T47D (cell line): ENCODE measurements at regions not wholly inside any gene's neighbourhood (a gene's known extent, or its start where the extent isn't known, plus 50 kb on each side); places are given as distances from the start of the nearest gene placed in this dataset.
"Not testable (repeated sequence)": the region's sequence is repeated elsewhere in the genome, so short reads cannot be mapped to it uniquely, and the experiment has no call there.

Experiments
- DNase-seq, 2 experiments: peaks; one replicate each; pipeline versions ENCODE4 v3.0.0 to v3.0.0-alpha.2; 2011 to 2012; ENCODE audit warnings: low read depth in 1 of 2, low spot score in 1 of 2
- JUND ChIP-seq: IDR thresholded peaks from 2 replicates; pipeline ENCODE4 v1.6.1; 2012; ENCODE audit warnings: low read depth
- in situ Hi-C: cut with HindIII; loops from 2 replicates; pipeline ENCODE4 v1.10.0; 2016; ENCODE audit warnings: low sequenced_read_pairs, low pct_unique_long_range_greater_than_20kb

GRCh38 chr12:58408516-58408915, 467.1 kb downstream of the ATP23 start:
- DNase-seq: no peak
- in situ Hi-C loops: no loop called here
- no peak for TF ChIP-seq JUND

- no peak for DNase-seq
- in situ Hi-C loops: no loop called here
- TF ChIP-seq JUND: no peak
Measured at GRCh38 chr12:58412461-58413060, 471.2 kb downstream of the ATP23 start.

DNA sequence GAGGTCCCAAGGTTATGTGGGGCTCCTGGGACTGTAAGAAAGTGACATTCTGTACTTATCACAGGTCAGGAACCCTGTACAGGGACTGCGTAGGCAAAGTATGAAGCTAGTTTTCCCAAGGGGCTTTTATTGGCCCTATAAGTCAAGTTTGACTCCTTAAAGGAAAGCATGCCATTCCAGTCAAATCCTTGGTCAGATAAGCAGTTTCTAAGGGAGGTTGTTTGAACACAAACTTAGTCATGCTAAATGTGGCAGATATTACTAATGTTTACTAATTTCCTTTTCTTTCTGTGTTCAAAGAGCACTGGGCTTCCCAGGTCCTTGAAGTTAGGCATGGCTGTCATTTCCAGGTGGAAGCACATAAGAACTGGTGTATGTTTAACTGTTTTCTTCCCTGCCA, 472.4 kb downstream of the ATP23 start:
- DNase-seq: no peak
- in situ Hi-C loops: no loop called here
- no peak for TF ChIP-seq JUND

- DNase-seq: no peak
- in situ Hi-C loops: no loop called here
- TF ChIP-seq JUND: no peak
Measured at GRCh38 chr12:58414398-58414871, 473.1 kb downstream of the ATP23 start.

DNA sequence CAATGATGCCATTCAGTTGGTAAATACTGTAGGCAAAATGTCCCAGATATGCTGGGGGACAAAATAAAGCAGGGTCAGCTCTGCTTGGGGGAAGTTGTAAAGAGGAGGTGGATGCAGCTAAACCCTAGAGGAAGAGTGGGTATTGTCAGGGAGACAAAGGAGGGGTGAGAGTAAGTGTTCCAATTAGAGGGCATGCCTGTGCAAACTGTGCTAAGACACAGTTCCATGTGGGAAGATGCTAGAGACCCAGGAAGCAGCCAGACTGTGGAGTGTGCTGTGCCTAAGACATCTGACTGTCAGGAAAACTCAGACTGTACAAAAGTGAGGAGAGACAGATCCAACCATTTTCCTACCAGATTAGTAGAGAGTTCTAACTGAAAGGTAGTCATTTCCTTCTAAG, 474.3 kb downstream of the ATP23 start:
- in situ Hi-C loops: no loop called here
- TF ChIP-seq JUND: no peak
- DNase-seq: no peak

- no peak for TF ChIP-seq JUND
- in situ Hi-C loops: no loop called here
- DNase-seq: no peak
Measured at GRCh38 chr12:58416236-58416635, 474.9 kb downstream of the ATP23 start.

- no peak for DNase-seq
- TF ChIP-seq JUND: no peak
- in situ Hi-C loops: no loop called here
Measured at GRCh38 chr12:58419196-58419760, 477.9 kb downstream of the ATP23 start.

GRCh38 chr12:58419905-58420304, 478.5 kb downstream of the ATP23 start:
- no peak for TF ChIP-seq JUND
- DNase-seq: no peak
- in situ Hi-C loops: no loop called here

- TF ChIP-seq JUND: no peak
- no peak for DNase-seq
- in situ Hi-C loops: no loop called here
Measured at GRCh38 chr12:58420503-58420902, 479.1 kb downstream of the ATP23 start.

GRCh38 chr12:58421990-58422389, 480.6 kb downstream of the ATP23 start:
- no peak for DNase-seq
- no peak for TF ChIP-seq JUND
- in situ Hi-C loops: no loop called here

DNA sequence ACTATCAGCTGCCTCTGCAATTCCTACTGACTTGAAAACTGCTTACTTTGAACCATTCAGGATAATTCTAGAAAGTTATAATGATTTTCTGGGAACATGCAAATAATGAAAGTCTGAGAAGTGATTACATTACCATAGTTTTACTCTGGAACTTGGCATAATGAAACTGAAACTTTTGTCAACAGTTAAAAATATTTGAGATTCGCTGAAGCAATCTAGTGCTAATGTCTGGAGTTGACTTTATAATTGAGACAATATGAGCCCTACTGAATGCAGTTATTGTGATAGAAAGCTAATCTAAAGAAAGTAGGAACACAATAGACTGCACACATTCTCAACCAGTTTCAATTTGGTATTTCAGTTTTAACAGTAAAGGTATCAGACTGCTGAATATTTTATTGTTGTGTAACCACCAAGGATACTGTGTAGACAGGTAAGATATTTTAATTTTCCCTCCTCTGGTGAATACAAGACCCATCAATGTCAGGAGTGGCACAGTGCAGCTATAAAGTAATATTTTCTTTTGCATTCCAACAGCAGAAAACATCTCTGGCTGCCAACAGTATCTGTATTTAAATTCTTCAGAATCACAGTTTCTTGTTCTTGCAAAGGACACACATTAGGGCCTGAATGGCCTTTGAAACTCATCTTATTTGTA, 483.5 kb downstream of the ATP23 start:
- DNase-seq: no peak
- in situ Hi-C loops: no loop called here
- no peak for TF ChIP-seq JUND

DNA sequence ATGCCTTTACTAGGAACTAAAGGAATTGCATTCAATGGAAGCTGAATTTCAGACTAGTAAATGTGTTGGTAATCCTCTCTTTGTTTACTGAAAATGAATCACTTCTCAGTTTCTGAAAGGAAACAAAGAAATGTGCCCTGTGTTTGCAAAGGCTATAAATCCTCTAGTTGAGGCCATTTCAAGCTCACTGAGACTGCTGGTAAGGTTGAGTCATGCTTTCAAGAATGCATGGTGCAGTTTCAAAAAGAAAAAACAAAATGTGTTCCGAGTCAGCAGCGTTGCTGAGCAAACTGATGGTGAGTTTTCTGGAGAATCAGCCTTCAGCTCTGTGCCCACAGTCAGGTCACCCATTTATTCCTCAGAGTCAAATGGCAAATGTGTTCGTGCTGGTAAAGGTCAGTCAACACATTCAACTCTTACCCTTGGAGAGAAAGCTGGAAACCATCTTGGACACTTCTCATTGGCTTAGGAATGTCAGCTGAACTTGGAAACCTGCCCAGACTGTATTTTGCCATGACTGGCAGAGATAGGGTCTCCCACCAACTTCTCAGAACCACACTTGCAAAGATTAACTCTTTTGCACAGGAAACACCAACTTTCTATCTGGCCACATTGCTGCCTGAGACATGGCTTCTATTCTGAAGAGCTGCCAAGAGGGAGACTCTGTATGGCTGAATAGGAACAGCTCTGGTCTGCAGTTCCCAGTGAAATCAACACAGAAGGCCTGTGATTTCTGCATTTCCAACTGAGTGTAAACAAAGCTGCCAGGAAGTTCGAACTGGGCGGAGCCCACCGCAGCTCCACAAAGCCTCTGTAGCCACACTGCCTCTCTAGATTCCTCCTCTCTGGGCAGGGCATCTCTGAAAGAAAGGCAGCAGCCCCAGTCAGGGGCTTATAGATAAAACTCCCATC, 484.4 kb downstream of the ATP23 start:
- in situ Hi-C loops: no loop called here
- TF ChIP-seq JUND: no peak
- peak in 1 of 2 experiments; percentile 42 for DNase-seq

DNA sequence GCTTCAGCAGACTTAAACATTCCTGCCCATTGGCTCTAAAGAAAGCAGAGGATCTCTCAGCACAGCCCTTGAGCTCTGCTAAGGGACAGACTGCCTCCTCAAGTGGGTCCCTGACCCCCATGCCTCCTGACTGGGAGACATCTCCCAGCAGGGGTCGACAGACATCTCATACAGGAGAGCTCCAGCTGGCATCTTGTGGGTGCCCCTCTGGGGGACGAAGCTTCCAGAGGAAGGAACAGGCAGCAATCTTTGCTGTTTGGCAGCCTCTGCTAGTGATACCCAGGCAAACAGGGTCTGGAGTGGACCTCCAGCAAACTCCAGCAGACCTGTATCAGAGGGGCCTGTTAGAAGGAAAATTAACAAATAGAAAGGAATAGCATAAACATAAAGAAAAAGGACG, 485.1 kb downstream of the ATP23 start:
- DNase-seq, in situ Hi-C loops: not testable (repeated sequence)
